AG20443 (cell line): ENCODE measurements at regions not wholly inside any gene's neighbourhood (a gene's known extent, or its start where the extent isn't known, plus 50 kb on each side); places are given as distances from the start of the nearest gene placed in this dataset.

Experiments used
- DNase-seq: peaks from one replicate; pipeline ENCODE4 v3.0.0; 2012; ENCODE audit warnings: low spot score, mixed read lengths

DNA sequence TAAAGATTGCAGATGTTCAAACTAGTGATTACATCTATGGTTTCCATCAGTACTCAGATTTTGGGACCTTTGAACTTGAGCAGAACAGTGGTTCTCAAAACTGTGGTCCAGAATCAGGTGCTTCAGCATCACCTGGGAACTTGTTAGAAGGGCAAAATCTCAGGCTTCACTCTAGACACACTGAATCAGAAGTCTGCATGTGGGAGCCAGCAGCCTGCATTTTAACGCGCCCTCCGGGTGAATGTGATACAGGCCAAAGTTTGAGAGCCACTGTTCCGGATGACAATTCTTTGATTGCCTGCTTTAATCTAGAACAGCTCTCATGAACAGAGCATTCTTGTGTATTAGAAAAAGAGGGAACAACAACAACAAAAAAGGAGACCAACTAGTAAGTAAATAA is 261.7 kb downstream of the GPD2 start:
- no peak for DNase-seq

DNA sequence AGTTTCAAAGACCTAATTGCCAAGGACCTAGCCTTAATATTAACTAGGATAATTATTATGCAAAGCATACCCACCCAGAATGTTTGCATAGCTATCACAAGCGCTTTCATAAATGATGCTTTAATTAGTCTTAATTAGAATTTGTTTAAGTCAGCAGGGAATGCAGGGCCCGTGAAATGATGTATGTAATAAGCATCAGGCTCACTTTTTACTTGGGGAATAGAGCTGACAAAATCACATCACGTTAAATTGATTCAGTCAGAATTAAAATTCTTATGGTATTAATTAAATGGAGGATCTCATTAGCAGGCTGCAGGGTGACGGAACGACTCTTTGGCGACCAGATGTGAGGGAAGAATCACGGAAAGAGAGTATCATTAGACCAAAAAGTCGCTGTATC is 264.5 kb downstream of the GPD2 start:
- no peak for DNase-seq

GRCh38 chr2:156702541-156702940 is 266.4 kb downstream of the GPD2 start:
- no peak for DNase-seq

- no peak for DNase-seq
Observed at GRCh38 chr2:156703642-156704041, 267.5 kb downstream of the GPD2 start.

DNA sequence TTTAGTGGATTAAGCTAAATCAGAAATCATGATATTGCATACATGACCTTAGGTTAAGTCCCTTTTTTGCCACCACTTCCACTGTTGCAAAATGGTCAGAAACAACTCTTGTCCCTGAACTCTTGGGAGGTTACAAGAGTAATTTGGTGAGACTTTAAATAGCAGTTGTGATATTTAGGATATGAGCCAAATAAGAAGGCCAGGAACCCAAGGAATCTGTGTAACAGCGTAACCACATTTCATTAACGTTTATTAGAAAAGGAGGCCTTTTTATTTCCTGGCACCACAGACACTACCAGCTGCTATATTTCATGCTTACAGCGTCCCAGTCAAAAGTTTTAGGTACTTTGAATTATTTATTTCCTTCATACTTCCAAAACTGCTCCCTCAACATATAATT is 268.0 kb downstream of the GPD2 start:
- DNase-seq, result no peak

- no peak for DNase-seq
Observed at GRCh38 chr2:156704617-156705016, 268.4 kb downstream of the GPD2 start.

DNA sequence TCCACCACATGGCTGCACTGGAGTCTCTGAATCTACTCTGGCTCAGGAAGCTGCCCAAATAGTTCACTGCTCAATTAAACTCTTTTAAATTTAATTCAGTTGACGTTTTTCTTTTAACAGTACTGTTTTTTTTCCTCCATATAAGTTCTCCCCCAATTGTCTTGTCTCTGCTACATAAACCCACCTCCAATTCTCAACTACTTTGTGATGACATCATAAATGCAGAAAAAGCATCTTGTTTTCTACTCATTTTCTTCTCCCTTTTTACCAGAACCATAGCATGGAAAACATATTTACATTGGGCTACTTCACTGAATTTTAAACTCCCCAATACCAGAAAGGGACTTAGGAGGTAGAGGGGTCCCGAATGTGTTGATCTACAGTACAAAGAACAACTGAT is 270.4 kb downstream of the GPD2 start:
- no peak for DNase-seq

- no peak for DNase-seq
Observed at GRCh38 chr2:156708051-156708450, 271.9 kb downstream of the GPD2 start.

GRCh38 chr2:156709091-156709490 is 272.9 kb downstream of the GPD2 start:
- no peak for DNase-seq

GRCh38 chr2:156719036-156719435 is 282.9 kb downstream of the GPD2 start:
- no peak for DNase-seq

GRCh38 chr2:156727867-156728266 is 291.7 kb downstream of the GPD2 start:
- DNase-seq, result no peak

GRCh38 chr2:156728328-156728727 is 292.1 kb downstream of the GPD2 start:
- no peak for DNase-seq

- no peak for DNase-seq
Observed at GRCh38 chr2:156731506-156731905, 295.3 kb downstream of the GPD2 start.

- no peak for DNase-seq
Observed at GRCh38 chr2:156736950-156737349, 300.8 kb downstream of the GPD2 start.

GRCh38 chr2:156739301-156739700 is 303.1 kb downstream of the GPD2 start:
- no peak for DNase-seq

- no peak for DNase-seq
Observed at GRCh38 chr2:156745619-156746018, 309.4 kb downstream of the GPD2 start.

DNA sequence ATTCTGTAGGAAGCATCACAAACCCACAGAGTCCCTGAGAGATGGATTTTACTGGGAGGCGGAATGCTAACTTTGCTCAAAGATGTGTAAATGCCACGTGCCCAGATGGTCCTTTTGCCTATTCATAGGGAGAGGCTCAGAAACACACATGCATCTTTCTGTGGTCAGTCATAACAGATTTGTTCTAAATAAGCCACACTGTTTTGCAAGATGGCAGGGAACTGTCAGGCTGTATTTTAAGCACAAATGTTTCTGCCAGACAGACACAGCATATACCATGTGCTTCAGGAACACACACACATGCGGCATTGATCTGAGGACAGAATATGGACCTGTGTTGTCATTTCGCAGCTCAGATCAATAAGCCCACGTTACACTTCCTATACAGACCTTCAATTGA is 312.0 kb downstream of the GPD2 start:
- DNase-seq, result no peak

- DNase-seq, result no peak
Observed at GRCh38 chr2:156752042-156752441, 315.9 kb downstream of the GPD2 start.

GRCh38 chr2:156753766-156754165 is 317.6 kb downstream of the GPD2 start:
- no peak for DNase-seq

- no peak for DNase-seq
Observed at GRCh38 chr2:156756516-156756915, 320.3 kb downstream of the GPD2 start.

DNA sequence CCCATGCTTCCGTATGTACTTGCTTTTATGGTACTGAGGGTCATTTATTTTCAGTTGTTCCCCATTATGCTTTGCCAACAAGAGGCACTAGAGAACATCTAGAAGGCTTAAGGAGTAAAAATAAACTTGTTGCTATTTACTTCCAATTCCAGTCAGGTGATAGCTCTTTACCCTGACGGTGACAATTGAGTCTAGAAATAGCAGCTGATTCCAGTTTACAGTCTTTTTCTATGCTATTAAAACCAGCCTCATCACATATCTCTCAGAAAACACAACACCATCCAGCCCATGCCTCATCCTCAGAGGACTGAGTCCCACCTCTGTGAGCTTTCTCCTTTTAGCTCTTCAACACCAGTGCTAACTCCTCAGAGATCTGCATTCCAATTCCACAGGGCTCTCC is 327.0 kb downstream of the GPD2 start:
- DNase-seq, result no peak

GRCh38 chr2:156765043-156765442 is 328.9 kb downstream of the GPD2 start:
- no peak for DNase-seq

DNA sequence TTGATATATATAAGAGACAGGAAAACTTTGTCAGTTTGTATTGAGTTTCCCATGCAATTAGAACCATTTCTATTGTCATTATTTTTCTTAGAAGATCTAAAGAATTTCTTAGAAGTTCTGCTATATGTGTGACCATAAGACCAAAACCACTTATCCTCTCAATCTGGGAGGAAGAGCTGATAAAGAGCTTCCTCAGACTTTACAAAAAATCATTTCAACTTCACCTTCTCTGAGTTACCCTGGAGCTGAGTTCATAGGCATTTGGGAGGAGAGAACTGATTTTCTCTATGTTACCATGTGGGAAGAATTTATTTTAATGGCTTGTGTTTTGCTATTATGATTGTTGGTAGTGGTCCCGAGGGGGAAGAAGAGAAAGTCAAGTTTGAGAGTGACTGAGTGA is 329.3 kb downstream of the GPD2 start:
- no peak for DNase-seq

- DNase-seq, result no peak
Observed at GRCh38 chr2:156769802-156770201, 333.6 kb downstream of the GPD2 start.

- DNase-seq, result no peak
Observed at GRCh38 chr2:156778916-156779315, 342.7 kb downstream of the GPD2 start.
